Progenitor cell of endocrine pancreas (in vitro differentiated cells): ENCODE measurements at regions not wholly inside any gene's neighbourhood (a gene's known extent, or its start where the extent isn't known, plus 50 kb on each side); places are given as distances from the start of the nearest gene placed in this dataset.
"Not testable (repeated sequence)": the region's sequence is repeated elsewhere in the genome, so short reads cannot be mapped to it uniquely, and the experiment has no call there.

Experiments used
- DNase-seq: peaks from one replicate; pipeline ENCODE4 v3.0.0; 2021; ENCODE audit warnings: low spot score; ENCODE audit not compliant: unreplicated experiment
- H3K27ac Mint-ChIP-seq: 2 replicates; pipeline ENCODE4 v1.8.0; 2021; ENCODE audit warnings: mild to moderate bottlenecking, moderate library complexity, mixed read lengths
- H3K27me3 Mint-ChIP-seq: 2 replicates; pipeline ENCODE4 v1.8.0; 2021; ENCODE audit warnings: mixed read lengths
- H3K36me3 Mint-ChIP-seq: 2 replicates; pipeline ENCODE4 v1.8.0; 2022; ENCODE audit warnings: mixed read lengths; ENCODE audit not compliant: insufficient read depth
- H3K4me1 Mint-ChIP-seq: 2 replicates; pipeline ENCODE4 v1.8.0; 2021; ENCODE audit warnings: low read depth, mixed read lengths
- H3K4me3 Mint-ChIP-seq: 2 replicates; pipeline ENCODE4 v1.8.0; 2021; ENCODE audit warnings: low read depth, mild to moderate bottlenecking, moderate library complexity, mixed read lengths
- H3K9me3 Mint-ChIP-seq: 2 replicates; pipeline ENCODE4 v1.8.0; 2021; ENCODE audit warnings: low read depth, mixed read lengths
- TF ChIP-seq, protein P1 (sequence below): fragments of 200-600 bp; sonication (generic); IDR thresholded peaks from one replicate; pipeline ENCODE4 v1.5.0; 2021; ENCODE audit warnings: antibody characterized with exemption, mild to moderate bottlenecking; ENCODE audit not compliant: unreplicated experiment

DNA sequence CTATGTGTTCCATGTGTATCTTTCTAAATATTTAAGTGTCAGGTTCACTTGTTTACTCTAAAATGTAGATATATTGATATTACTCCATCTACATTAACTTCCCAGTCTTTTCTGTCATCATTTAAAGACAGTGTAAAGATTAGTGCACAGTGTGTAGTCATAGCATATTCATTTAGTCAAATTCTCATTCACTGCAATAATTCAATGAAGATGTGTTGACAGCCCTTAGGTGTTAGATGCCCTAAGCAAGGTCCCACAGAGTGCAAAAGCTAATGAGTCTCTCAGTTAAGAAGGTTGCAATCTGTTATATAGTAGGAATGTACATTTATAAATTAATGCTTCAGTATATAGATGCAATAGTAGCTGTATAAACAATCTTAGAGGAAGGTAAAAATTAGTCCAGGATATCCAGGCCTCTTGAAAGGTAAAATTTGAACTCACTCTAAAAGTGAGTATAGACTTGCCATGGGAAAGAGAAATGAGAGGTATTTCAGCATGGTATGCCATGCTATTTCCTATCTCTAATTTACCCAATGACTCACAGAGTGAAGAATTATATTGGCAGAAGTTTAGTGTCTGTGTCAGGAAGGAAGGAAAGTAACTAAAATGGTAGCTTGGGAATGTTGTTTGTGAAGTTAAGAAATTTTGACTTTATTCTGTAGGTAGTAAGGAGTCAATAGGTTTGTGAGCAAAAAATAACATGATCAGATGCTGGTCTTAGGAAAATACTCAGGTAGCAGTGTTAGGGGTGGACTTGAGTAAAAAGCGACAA lies 969.9 kb upstream of the CITED2 start:
- no peak overlapping the region for H3K27ac Mint-ChIP-seq
- no peaks in the 10 kb centered on the region for H3K27me3 Mint-ChIP-seq
- no peaks in the 10 kb centered on the region for H3K9me3 Mint-ChIP-seq
- no peaks in the 10 kb centered on the region for H3K4me1 Mint-ChIP-seq
- TF ChIP-seq, protein P1, sequence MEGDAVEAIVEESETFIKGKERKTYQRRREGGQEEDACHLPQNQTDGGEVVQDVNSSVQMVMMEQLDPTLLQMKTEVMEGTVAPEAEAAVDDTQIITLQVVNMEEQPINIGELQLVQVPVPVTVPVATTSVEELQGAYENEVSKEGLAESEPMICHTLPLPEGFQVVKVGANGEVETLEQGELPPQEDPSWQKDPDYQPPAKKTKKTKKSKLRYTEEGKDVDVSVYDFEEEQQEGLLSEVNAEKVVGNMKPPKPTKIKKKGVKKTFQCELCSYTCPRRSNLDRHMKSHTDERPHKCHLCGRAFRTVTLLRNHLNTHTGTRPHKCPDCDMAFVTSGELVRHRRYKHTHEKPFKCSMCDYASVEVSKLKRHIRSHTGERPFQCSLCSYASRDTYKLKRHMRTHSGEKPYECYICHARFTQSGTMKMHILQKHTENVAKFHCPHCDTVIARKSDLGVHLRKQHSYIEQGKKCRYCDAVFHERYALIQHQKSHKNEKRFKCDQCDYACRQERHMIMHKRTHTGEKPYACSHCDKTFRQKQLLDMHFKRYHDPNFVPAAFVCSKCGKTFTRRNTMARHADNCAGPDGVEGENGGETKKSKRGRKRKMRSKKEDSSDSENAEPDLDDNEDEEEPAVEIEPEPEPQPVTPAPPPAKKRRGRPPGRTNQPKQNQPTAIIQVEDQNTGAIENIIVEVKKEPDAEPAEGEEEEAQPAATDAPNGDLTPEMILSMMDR = no peak
- DNase-seq = no peak
- no peaks in the 10 kb centered on the region for H3K36me3 Mint-ChIP-seq
- no peak overlapping the region for H3K4me3 Mint-ChIP-seq

DNA sequence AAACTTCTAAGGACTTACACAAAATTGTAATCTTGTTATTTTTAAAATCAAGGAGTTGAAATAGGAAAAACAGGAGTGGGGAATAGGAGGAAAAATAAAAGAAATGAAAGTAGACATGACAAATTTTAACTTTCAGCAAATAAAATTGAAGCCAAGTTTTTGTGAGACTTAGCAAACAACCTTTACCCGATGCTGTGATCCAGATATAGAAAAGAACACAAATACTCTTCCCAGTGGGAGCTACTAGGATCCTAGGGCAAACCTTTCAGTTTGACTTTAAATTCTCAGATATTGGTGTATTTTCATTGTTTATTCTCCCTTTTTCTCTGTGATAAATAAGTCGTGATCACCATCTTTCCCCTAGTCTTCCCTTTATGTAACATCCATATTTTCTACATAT lies 968.7 kb upstream of the CITED2 start:
- H3K27me3 Mint-ChIP-seq = no peaks in the 10 kb centered on the region
- no peak for DNase-seq
- TF ChIP-seq, protein P1 = no peak
- no peaks in the 10 kb centered on the region for H3K4me1 Mint-ChIP-seq
- no peak overlapping the region for H3K4me3 Mint-ChIP-seq
- no peak overlapping the region for H3K27ac Mint-ChIP-seq
- H3K36me3 Mint-ChIP-seq = no peaks in the 10 kb centered on the region
- peaks cover 4% of the 10 kb centered on the region for H3K9me3 Mint-ChIP-seq

DNA sequence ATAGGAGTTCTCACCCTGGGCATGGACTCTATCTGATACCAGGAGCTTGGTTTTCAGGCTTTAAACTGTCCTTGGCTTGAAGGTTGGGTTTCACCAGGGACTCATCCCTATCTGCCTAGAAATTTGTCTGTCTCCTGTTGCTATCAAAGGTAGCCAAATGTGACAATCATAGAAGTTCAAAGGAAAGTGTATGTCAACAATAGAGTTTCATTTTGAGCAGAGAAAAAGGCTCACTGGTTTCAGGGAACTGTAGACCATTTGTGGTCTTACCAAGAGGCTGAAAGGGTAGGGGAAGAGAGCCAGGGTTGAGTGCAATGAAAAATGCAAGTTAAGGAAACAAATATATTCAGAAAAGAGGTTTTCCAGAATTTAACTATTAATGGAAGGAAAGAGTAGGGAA lies 966.8 kb upstream of the CITED2 start:
- no peak for DNase-seq
- TF ChIP-seq, protein P1 = no peak
- H3K27ac Mint-ChIP-seq = no peak overlapping the region
- no peaks in the 10 kb centered on the region for H3K4me1 Mint-ChIP-seq
- peaks cover 6% of the 10 kb centered on the region for H3K9me3 Mint-ChIP-seq
- no peaks in the 10 kb centered on the region for H3K36me3 Mint-ChIP-seq
- no peak overlapping the region for H3K4me3 Mint-ChIP-seq
- H3K27me3 Mint-ChIP-seq = no peaks in the 10 kb centered on the region

DNA sequence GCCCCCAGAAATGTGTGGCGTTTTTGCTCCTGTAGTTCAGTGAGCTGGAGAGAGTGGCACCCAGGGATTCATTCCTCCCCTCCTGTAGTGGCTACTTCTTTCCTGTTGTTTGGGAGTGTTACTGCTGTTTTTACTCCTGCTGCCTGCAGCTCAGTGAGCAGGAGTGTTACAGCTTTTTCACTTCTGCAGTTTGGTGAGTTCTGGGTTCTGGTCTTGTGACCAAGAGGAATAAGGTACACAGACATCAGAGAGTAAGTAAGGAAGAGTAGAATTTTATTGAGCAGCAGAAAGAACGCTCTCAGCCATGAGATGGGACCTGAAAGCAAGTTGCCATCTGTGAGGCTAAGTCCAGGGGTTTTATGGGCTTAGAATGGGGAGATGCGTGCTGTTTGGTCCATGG lies 966.3 kb upstream of the CITED2 start:
- H3K27ac Mint-ChIP-seq = no peak overlapping the region
- H3K4me3 Mint-ChIP-seq = no peak overlapping the region
- TF ChIP-seq, protein P1 = no peak
- H3K27me3 Mint-ChIP-seq = no peaks in the 10 kb centered on the region
- H3K4me1 Mint-ChIP-seq = no peaks in the 10 kb centered on the region
- H3K36me3 Mint-ChIP-seq = no peaks in the 10 kb centered on the region
- H3K9me3 Mint-ChIP-seq = peaks cover 6% of the 10 kb centered on the region
- no peak for DNase-seq

DNA sequence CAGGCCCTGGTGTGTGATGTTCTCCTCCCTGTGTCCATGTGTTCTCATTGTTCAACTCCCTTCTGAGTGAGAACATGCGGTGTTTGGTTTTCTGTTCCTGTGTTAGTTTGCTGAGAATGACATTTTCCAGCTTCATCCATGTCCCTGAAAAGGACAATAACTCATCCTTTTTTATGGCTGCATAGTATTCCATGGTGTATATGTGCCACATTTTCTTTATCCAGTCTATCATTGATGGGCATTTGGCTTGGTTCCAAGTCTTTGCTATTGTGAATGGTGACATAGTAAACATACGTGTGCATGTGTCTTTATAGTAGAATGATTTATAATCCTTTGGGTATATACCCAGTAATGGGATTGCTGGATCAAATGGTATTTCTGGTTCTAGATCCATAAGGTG lies 964.6 kb upstream of the CITED2 start:
- H3K9me3 Mint-ChIP-seq, H3K4me1 Mint-ChIP-seq, H3K27ac Mint-ChIP-seq, H3K27me3 Mint-ChIP-seq, H3K4me3 Mint-ChIP-seq, DNase-seq, H3K36me3 Mint-ChIP-seq: not testable (repeated sequence)

DNA sequence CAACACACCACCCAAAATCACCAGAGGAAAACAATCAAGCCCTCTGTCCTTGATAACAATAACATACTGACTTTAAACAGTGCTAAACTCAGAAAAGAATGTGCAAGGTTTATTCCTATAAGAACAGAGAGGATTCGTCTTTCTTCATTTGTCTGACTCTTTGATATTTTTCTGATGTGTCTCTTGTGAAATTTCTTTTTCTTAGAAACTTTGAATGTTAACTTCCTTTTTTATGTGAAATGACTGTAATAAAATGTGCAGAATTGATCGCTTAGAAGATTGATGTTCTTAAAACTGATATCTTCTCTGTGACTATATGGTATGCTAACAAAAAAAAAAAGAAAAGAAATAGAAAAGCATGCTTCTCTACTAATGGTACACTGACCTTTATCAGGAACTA lies 947.4 kb upstream of the CITED2 start:
- Mint-ChIP-seq H3K36me3 (no peaks in the 10 kb centered on the region), H3K4me3 (no peak overlapping the region), H3K27ac (no peak overlapping the region), H3K9me3 (peaks cover 16% of the 10 kb centered on the region), H3K4me1 (peaks cover 21% of the 10 kb centered on the region), H3K27me3 (no peaks in the 10 kb centered on the region)
- DNase-seq = no peak
- TF ChIP-seq, protein P1 = no peak
